ENCODE measurements at regions not wholly inside any gene's neighbourhood (a gene's known extent, or its start where the extent isn't known, plus 50 kb on each side); places are given as distances from the start of the nearest gene placed in this dataset.
"Not testable (repeated sequence)": the region's sequence is repeated elsewhere in the genome, so short reads cannot be mapped to it uniquely, and the experiment has no call there.

DNA sequence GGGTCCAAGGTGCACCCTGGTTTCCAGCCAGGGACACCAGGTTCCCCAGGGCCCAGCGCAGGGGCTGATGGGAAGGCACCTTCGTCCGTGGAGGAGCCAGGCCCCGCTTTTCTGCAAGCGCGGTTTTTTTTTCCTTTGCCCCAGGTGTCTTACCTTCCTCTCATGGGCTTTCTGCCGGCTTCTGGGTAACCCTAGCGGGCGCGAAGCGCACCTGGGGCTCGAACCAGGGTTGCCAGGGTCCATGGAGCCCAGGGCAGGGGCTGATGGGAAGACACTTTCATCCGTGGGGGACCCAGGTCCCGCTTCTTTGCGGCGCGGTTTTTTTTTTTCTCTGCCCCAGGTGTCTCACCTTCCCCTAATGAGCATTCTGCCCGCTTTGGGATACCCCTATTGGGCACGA is 529.3 kb downstream of the FOXD4L4 start:
- TF ChIP-seq, protein P1, sequence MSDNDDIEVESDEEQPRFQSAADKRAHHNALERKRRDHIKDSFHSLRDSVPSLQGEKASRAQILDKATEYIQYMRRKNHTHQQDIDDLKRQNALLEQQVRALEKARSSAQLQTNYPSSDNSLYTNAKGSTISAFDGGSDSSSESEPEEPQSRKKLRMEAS (CRISPR knock-in tag; IDR thresholded peaks at IDR 0.05) = not testable (repeated sequence)
- TF ChIP-seq CTCF (IDR thresholded peaks at IDR 0.05) = not testable (repeated sequence)

All from WTC11 (cell line).